ENCODE measurements at regions not wholly inside any gene's neighbourhood (a gene's known extent, or its start where the extent isn't known, plus 50 kb on each side); places are given as distances from the start of the nearest gene placed in this dataset.
"Not testable (repeated sequence)": the region's sequence is repeated elsewhere in the genome, so short reads cannot be mapped to it uniquely, and the experiment has no call there.

DNA sequence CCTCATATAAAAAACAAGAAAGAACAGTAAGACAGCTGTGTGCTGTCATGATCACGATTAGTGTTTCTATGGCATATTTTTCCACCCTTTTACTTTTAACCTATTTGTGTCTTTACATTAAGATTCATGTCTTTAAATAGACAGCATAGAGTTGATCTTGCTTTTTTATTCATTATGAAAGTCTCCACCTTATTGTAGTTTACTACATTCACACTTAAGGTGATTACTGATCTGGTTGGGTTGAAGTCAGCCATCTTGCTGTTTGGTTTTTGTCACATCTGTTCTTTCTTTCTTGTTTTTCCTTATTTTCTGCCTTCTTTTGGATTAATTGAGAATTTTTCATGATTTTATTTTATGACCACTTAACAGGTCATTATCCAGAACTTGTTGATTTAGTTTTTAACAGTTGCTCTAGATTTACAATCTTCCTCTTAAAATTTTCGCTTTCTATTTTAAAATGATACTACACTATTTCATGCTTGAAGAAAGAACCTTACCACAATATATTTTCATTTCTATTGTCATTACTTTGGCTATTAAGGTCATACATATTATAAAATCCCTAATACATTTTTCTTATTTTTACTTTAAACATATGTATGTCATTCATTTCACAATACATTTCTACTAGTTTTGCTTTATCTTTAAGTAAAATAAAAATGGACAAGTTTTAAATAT, 292.5 kb downstream of the SH3GL2 start:
- DNase-seq: no peak
- TF ChIP-seq GATA1 (IDR thresholded peaks at IDR 0.05; ENCODE audit: low read depth, low read length) (no peak), POLR2A (IDR thresholded peaks at IDR 0.05; ENCODE audit: low read length) (no peak)

DNA sequence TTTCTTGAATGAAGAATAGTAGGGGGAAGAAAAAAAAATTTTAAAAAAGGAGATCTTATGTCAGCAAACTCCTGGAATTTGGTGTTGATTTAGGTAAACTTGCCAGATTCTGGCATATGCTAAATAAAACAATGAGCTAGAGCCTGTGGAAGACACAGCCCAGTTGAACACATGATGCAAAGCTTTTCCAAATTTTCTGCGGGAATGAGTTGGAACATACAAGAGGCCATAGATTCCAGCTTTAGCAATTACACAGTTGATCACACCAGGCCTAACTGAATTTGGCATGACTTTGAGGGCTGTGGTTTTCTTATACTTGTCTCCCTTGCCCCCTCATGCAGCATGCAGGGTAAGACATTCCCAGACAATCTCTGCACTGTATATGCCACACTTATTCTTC, 297.0 kb downstream of the SH3GL2 start:
- no peak for DNase-seq
- no peak for TF ChIP-seq POLR2A (IDR thresholded peaks at IDR 0.05; ENCODE audit: low read length)
- no peak for TF ChIP-seq GATA1 (IDR thresholded peaks at IDR 0.05; ENCODE audit: low read depth, low read length)

DNA sequence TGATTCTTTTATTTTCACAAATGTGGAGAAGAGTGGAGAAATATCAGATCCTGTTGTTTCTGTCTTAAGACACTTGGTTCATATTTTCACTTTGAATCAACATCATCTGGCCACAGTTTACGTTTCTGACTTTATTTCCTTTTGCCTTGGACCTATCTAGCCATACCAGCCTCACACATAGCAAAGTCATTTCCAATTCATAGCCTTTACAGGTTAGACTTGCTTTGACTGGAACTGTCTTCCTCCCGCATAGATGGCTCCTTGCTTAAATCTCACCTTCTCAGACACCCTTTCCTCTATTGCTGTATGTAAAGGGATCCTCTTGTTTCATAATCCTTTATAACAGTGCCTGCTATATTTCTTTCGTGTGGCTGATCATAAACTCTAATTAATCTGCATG, 297.8 kb downstream of the SH3GL2 start:
- TF ChIP-seq POLR2A (IDR thresholded peaks at IDR 0.05; ENCODE audit: low read length): no peak
- no peak for TF ChIP-seq GATA1 (IDR thresholded peaks at IDR 0.05; ENCODE audit: low read depth, low read length)
- DNase-seq: no peak

DNA sequence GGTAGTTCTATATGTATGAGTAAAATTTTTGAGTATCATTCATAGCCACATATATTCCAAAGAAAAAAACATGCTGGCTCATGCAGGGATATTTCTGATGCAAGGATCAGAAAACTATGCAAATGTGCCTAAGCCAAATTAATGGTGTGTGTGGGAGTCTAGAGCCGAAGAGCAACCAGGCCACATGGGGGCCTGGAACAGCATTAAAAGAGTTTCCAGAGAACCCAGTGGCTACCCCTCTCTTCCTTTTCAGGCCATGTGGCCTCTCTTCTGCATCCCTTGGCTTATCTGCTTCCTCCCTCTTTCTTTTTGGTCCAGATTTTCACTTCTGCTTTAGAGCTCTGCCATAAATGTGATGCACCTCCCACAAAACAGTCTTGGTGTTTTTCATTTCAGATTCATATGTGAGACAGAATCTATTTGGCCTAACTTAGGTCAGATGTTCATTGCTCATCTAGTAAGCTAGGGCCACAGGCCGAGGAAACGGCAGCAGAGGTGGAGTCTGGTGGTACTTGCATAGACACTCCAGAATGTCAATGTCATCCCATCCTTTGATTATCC, 300.0 kb downstream of the SH3GL2 start:
- TF ChIP-seq POLR2A (IDR thresholded peaks at IDR 0.05; ENCODE audit: low read length): no peak
- no peak for TF ChIP-seq GATA1 (IDR thresholded peaks at IDR 0.05; ENCODE audit: low read depth, low read length)
- DNase-seq: no peak

DNA sequence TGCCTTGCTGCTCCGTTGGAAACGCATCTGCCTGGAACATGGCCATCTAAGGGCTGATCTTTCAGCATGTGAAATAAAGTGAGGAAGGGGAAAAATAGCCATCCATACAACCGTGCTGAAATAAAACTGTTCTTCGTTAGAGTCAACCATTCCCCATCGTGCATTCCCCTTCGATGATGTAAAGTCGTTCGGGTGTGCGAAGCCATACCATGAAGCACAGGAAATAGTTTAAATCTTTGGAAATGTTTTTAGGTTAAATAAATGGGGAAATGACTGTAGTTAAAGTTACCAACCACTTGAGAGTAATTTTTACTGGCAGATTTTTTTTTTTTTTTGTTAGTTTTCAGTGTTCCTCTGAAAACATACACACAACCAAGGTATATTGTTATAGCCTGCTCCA, 302.5 kb downstream of the SH3GL2 start:
- TF ChIP-seq POLR2A (IDR thresholded peaks at IDR 0.05; ENCODE audit: low read length) (no peak), GATA1 (IDR thresholded peaks at IDR 0.05; ENCODE audit: low read depth, low read length) (no peak)
- no peak for DNase-seq

DNA sequence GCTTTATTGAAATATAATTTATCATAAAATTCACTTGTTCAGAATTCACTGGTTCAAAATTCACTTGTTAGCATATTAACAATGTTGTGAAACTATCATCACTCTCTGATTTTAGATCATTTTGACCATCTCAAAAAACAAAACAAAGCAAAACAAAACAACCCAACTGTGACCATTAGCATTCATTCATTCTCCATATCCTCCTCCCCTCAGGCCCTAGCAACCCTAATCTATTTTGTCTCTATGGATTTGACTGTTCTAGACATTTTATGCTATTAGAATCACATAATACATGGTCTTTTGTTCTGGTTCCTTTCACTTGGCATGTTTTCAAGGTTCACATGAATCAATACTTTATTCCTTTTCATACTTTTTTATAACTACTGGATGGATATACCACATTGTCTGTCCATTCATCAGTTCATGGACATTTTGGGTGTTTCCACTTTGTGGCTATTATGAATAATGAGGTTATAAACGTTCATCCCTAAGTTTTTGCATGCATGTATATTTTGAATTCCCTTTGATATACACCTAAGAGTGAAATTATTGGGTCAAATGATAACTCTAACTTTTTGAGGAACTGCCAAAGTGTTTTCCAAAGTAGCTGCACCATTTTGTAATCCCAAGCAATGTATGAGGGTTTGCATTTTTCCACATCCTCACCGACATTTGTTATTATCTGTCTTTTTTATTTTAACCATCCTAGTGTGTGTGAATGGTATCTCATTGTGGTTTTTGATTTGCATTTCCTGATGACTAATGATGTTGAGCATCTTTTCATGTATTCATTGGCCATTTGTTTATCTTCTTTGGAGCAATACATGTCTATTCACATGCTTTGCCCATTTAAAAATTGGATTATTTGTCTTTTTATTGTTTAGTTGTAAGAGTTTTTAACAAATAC, 304.1 kb downstream of the SH3GL2 start:
- TF ChIP-seq GATA1 (IDR thresholded peaks at IDR 0.05; ENCODE audit: low read depth, low read length) (no peak), POLR2A (IDR thresholded peaks at IDR 0.05; ENCODE audit: low read length) (no peak)
- no peak for DNase-seq

DNA sequence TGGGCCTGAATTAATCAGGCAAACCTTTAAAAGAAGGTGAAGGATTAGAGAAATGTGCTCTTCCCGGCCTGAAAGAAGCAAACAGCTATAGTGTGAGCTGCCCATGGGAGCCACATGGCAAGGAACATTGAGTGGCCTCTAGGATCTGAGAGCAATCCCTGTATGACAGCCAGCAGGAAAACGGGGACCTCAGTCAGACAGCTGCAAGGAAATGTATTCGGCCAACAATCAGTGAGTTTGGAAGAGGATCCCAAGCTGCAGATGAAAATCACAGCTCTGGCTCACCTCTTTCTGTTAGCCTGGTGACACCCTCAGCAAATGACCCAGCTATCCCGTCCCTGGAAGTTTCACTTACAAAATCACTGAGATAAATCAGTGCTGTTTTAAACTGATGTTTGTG, 309.2 kb downstream of the SH3GL2 start:
- TF ChIP-seq GATA1 (IDR thresholded peaks at IDR 0.05; ENCODE audit: low read depth, low read length): no peak
- TF ChIP-seq POLR2A (IDR thresholded peaks at IDR 0.05; ENCODE audit: low read length): no peak
- DNase-seq: no peak

DNA sequence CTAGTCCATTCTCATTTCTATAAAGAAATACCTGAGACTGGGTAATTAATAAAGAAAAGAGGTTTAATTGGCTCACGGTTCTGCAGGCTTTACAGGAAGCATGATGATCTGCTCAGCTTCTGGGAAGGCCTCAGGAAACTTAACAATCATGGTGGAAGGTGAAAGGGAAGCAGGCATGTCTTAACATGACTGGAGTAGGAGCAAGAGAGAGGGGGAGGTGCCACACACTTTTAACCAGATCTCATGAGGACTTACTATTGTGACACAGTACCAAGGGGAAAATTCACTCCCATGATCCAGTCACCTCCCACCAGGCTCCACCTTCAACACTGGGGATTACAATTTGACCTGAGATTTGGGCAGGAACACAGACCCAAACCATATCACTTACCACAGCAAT, 310.1 kb downstream of the SH3GL2 start:
- not testable (repeated sequence) for DNase-seq

DNA sequence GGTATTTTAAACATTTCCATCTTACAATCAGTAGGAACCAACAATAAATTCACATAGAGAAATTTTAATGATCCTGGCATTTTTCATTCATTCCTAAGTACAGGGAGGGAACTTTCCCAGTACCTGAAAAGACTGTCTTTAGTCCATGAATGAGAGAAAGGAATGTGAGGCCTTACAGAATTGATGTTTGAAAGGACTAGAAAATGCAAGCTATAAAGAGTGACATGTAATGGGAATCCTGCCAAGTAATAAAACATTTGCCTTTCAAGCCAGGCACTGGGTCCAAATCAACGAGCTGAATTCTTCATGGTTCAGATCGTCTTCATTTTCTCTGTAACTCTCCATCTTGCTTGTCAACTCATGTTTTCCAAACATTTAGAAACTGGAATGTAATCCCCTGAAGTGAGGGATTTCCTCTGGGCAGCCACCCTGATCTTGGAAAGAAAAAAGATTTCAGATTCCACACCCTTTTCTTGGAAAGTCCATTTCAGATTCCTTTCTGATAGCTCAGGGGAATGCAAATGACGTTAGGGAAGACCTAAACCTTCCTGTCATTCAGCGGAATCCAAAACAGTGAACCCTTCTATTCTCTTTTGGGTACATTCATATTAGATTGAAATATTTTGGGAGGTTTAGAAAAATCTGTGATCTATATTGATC, 315.8 kb downstream of the SH3GL2 start:
- TF ChIP-seq GATA1 (IDR thresholded peaks at IDR 0.05; ENCODE audit: low read depth, low read length) (no peak), POLR2A (IDR thresholded peaks at IDR 0.05; ENCODE audit: low read length) (no peak)
- no peak for DNase-seq

DNA sequence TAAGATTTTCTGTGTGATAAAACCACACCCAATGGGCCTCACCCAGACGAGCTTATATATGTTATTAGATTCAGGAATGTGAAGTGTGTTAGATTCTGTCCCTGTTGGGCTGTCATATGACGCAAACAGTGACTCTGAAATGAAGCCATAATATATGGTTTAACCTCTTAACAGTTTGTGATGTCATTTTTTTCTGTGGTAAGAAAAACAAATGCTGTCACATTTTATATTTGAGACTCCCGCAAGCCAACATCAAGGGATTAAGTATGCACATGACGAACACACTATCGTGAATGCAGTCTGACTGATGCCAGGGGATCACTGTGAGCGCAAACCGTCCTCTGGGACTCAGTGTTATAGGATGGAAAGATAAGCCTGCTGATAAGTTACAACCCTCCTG, 321.7 kb downstream of the SH3GL2 start:
- no peak for DNase-seq
- TF ChIP-seq GATA1 (IDR thresholded peaks at IDR 0.05; ENCODE audit: low read depth, low read length): no peak
- no peak for TF ChIP-seq POLR2A (IDR thresholded peaks at IDR 0.05; ENCODE audit: low read length)

DNA sequence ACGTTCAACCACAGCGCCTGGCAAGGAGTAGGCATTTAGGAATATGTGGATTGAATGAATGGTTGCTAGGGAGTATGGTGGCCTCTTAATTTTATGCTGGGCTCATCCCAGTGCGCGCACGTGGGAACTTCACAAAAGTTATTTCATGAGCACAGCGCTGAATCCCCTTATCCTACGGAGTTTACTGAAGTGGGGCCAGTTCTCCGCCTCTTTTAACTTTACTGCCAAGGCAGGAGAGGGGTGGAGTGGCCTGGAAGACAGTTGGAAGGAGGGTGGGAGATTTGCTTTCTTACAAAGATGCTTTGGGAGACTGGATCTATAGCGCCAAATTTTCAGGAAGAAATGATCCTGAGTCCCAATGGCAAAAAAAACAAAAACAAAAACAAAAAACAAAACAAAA, 326.5 kb downstream of the SH3GL2 start:
- TF ChIP-seq GATA1 (IDR thresholded peaks at IDR 0.05; ENCODE audit: low read depth, low read length) (no peak), POLR2A (IDR thresholded peaks at IDR 0.05; ENCODE audit: low read length) (no peak)
- DNase-seq: no peak

DNA sequence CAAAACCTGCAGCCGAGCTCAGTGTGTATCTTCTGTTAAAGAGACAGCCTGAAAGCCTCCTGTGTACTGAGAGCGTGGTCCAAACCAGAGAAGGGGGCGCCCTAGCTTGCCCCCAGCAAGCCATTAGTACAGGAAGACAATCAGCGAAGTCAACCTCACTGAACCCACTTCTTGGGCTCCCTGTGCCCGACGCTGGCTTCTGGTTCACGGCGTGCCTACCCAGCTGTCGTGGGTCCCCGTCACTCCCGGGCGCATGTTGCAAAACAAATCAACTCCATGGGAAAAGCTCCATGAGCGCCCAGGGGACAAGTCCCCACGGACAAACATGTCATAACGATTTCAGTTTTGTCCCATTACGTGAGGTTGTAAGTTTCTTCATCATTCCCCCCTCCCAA, 326.9 kb downstream of the SH3GL2 start:
- TF ChIP-seq GATA1 (IDR thresholded peaks at IDR 0.05; ENCODE audit: low read depth, low read length) (no peak), POLR2A (IDR thresholded peaks at IDR 0.05; ENCODE audit: low read length) (no peak)
- DNase-seq: no peak

DNA sequence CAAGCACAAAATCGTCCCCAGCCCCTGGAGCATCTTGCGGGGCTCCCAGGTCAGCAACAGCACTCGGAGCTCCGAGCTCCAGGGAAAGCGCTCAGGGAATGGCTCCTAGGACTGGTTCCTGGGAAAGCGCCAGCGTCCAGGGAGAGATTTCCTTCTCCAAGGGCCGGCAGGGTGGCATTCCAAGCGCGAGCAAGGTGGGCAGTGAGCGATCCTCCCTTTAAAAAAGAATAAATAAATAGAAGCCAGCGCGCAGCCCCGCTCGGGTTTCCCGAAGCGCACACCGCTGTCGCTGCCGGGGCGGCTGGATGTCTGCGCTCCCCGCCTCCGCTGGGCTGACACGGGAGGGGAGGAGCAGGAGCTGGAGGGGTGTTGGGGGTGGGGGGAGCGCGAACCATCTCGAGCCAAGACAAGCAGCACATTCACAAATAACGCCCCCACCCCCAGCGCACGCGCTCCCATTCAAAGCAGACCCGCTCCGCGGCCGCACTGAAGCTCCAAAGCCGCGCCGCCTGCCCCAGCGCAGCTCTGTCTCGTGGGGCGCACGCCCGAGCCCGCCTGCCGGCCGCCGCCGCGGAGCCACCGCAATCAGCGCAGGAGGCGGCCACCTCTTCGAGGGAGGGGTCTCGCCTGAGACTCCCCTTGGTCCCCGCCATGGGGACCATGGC, 327.4 kb downstream of the SH3GL2 start:
- no peak for DNase-seq
- TF ChIP-seq GATA1 (IDR thresholded peaks at IDR 0.05; ENCODE audit: low read depth, low read length) (no peak), POLR2A (IDR thresholded peaks at IDR 0.05; ENCODE audit: low read length) (no peak)

Measured in erythroblast (primary cell).